Mucosa of rectum (tissue), 2 donors: ENCODE measurements at regions not wholly inside any gene's neighbourhood (a gene's known extent, or its start where the extent isn't known, plus 50 kb on each side); places are given as distances from the start of the nearest gene placed in this dataset.

Experiments used
- H3K27ac ChIP-seq, 2 donors: one replicate each; pipeline ENCODE4 v1.7.0; 2013; ENCODE audit warnings: inconsistent platforms in 2 of 2, low read depth in 2 of 2, low read length in 2 of 2
- H3K27me3 ChIP-seq, 2 donors: one replicate each; pipeline ENCODE4 v1.7.0; 2013; ENCODE audit warnings: low read length in 2 of 2; ENCODE audit not compliant: control insufficient read depth in 2 of 2, insufficient read depth in 2 of 2
- H3K36me3 ChIP-seq, 2 donors: one replicate each; pipeline ENCODE4 v1.7.0; 2013; ENCODE audit warnings: low read length in 2 of 2; ENCODE audit not compliant: control insufficient read depth in 2 of 2, insufficient read depth in 2 of 2
- H3K4me1 ChIP-seq, 2 donors: one replicate each; pipeline ENCODE4 v1.7.0; 2013; ENCODE audit warnings: low read length in 2 of 2, mild to moderate bottlenecking in 1 of 2; ENCODE audit not compliant: control insufficient read depth in 2 of 2, insufficient read depth in 2 of 2
- H3K4me3 ChIP-seq, 2 donors: one replicate each; pipeline ENCODE4 v1.7.0; 2013; ENCODE audit warnings: low read length in 2 of 2
- H3K9ac ChIP-seq, 2 donors: one replicate each; pipeline ENCODE4 v1.7.0; 2013; ENCODE audit warnings: low read length in 2 of 2, low read depth in 1 of 2, mild to moderate bottlenecking in 1 of 2
- H3K9me3 ChIP-seq, 2 donors: one replicate each; pipeline ENCODE4 v1.7.0; 2013; ENCODE audit warnings: low read length in 2 of 2; ENCODE audit not compliant: control insufficient read depth in 2 of 2
- donor health status: healthy.
- donor health status: Normal muscosa, but diverticular disease.

GRCh38 chr11:96627376-96627775 lies 237.6 kb downstream of the JRKL start:
- no peak overlapping the region for H3K9ac ChIP-seq
- H3K36me3 ChIP-seq, result no peaks in the 10 kb centered on the region
- no peaks in the 10 kb centered on the region for H3K4me1 ChIP-seq
- H3K27me3 ChIP-seq, result no peaks in the 10 kb centered on the region
- no peak overlapping the region for H3K27ac ChIP-seq
- no peaks in the 10 kb centered on the region for H3K9me3 ChIP-seq
- H3K4me3 ChIP-seq, result no peak overlapping the region

DNA sequence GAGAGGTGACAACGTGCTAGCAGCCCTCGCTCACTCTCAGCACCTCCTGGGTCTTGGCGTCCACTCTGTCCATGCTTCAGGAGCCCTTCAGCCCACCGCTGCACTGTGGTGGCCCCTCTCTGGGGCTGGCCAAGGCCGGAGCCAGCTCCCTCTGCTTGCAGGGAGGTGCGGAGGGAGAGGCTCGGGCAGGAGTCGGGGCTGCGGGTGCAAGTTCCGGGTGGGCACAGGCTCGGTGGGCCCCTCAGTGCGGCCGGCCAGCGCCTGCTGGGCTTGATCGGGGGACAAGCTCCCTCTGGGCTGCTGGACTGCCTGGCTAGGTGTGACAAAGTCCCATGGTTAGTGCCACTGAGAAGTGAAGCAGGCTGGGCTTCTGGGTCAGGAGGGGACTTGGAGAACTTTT lies 245.8 kb downstream of the JRKL start:
- no peaks in the 10 kb centered on the region for H3K36me3 ChIP-seq
- H3K27ac ChIP-seq, result no peak overlapping the region
- no peaks in the 10 kb centered on the region for H3K27me3 ChIP-seq
- no peak overlapping the region for H3K9ac ChIP-seq
- no peaks in the 10 kb centered on the region for H3K9me3 ChIP-seq
- H3K4me1 ChIP-seq, result no peaks in the 10 kb centered on the region
- no peak overlapping the region for H3K4me3 ChIP-seq

GRCh38 chr11:96641261-96641660 lies 251.4 kb downstream of the JRKL start:
- Histone ChIP-seq H3K4me1 (no peaks in the 10 kb centered on the region), H3K27me3 (no peaks in the 10 kb centered on the region), H3K27ac (no peak overlapping the region), H3K36me3 (no peaks in the 10 kb centered on the region), H3K4me3 (no peak overlapping the region), H3K9me3 (no peaks in the 10 kb centered on the region), H3K9ac (no peak overlapping the region)

- H3K4me3 ChIP-seq, result no peak overlapping the region
- no peaks in the 10 kb centered on the region for H3K4me1 ChIP-seq
- no peak overlapping the region for H3K27ac ChIP-seq
- no peak overlapping the region for H3K9ac ChIP-seq
- no peaks in the 10 kb centered on the region for H3K36me3 ChIP-seq
- no peaks in the 10 kb centered on the region for H3K27me3 ChIP-seq
- H3K9me3 ChIP-seq, result no peaks in the 10 kb centered on the region
Measured at GRCh38 chr11:96642583-96642982, 252.8 kb downstream of the JRKL start.

GRCh38 chr11:96643173-96643572 lies 253.4 kb downstream of the JRKL start:
- Histone ChIP-seq H3K9ac (no peak overlapping the region), H3K27ac (no peak overlapping the region), H3K4me3 (no peak overlapping the region), H3K36me3 (no peaks in the 10 kb centered on the region), H3K9me3 (no peaks in the 10 kb centered on the region), H3K4me1 (no peaks in the 10 kb centered on the region), H3K27me3 (no peaks in the 10 kb centered on the region)

- Histone ChIP-seq H3K4me3 (no peak overlapping the region), H3K27me3 (no peaks in the 10 kb centered on the region), H3K9me3 (no peaks in the 10 kb centered on the region)
Measured at GRCh38 chr11:96647621-96648020, 257.8 kb downstream of the JRKL start.

GRCh38 chr11:96648991-96649390 lies 259.2 kb downstream of the JRKL start:
- Histone ChIP-seq H3K36me3 (no peaks in the 10 kb centered on the region), H3K27ac (no peak overlapping the region), H3K9ac (no peak overlapping the region), H3K9me3 (no peaks in the 10 kb centered on the region), H3K27me3 (no peaks in the 10 kb centered on the region), H3K4me3 (no peak overlapping the region), H3K4me1 (no peaks in the 10 kb centered on the region)

More at GRCh38 chr11:96647621-96648020, 257.8 kb downstream of the JRKL start:
- H3K4me1 ChIP-seq, result no peaks in the 10 kb centered on the region
- no peaks in the 10 kb centered on the region for H3K36me3 ChIP-seq
- no peak overlapping the region for H3K27ac ChIP-seq
- no peak overlapping the region for H3K9ac ChIP-seq

DNA sequence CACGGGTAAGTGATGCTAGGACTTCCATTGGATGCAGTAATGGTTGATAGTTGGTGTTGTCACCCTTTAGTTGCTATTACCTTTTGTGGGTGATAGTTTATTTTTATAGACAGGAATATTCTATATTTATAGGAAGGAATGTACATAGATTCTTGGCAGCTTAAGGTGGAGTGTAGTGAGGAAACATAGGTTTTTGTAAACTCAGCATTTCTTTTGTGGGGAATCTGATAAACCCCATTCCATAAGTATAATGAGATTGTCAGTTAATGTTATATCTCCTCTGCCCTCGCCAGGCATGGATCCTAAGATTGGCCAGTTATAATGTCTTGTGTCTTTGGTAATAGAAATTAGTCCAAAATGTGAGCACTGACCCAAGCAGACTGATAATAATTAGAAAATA lies 262.7 kb downstream of the JRKL start:
- H3K27ac ChIP-seq, result no peak overlapping the region
- no peak overlapping the region for H3K9ac ChIP-seq
- no peak overlapping the region for H3K4me3 ChIP-seq
- H3K27me3 ChIP-seq, result no peaks in the 10 kb centered on the region
- no peaks in the 10 kb centered on the region for H3K4me1 ChIP-seq
- no peaks in the 10 kb centered on the region for H3K36me3 ChIP-seq
- no peaks in the 10 kb centered on the region for H3K9me3 ChIP-seq

DNA sequence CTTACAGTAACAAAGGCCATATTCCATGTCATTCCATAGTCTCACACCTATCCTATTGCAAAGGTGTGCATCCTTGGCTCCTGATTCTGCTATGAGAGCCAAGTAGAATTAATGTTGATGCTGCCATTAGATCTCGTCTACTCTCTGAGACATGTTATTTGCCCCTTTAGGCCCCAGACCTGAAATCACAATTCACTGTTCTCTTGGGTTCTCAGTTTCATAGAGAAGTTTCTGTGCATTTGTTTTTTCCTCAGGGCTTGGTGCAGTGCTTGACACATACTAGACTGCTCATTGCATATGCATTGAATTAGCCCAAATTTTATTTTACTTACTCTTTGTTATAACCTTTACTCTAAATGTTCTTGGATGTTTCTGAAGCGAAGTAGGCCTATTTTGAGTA lies 265.7 kb downstream of the JRKL start:
- Histone ChIP-seq H3K36me3 (no peaks in the 10 kb centered on the region), H3K4me1 (no peaks in the 10 kb centered on the region), H3K27ac (no peak overlapping the region), H3K9ac (no peak overlapping the region), H3K27me3 (no peaks in the 10 kb centered on the region), H3K4me3 (no peak overlapping the region), H3K9me3 (no peaks in the 10 kb centered on the region)

DNA sequence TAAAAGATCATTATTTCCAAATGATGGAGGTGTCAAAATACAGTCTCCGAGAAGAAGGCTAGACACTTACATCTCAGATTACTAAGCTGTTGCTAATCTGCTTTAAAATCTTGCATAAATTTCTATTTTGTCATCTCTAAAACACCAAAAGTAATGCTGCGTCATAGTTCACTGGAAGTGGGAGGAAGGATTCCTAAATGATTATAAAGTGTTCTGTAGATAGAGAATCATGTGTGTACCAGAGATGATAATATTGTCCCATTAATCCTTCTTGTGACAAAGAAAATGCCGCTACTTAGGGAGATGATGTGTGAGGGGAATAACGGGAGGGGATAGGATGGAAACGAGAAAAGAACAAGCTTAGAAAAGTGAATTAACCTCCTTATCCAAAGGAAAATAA lies 268.6 kb downstream of the JRKL start:
- Histone ChIP-seq H3K4me3 (no peak overlapping the region), H3K9me3 (no peaks in the 10 kb centered on the region), H3K4me1 (no peaks in the 10 kb centered on the region)

GRCh38 chr11:96664110-96664509 lies 274.3 kb downstream of the JRKL start:
- H3K9ac ChIP-seq, result no peak overlapping the region

More for the DNA sequence above, 268.6 kb downstream of the JRKL start:
- H3K9ac ChIP-seq, result no peak overlapping the region
- no peak overlapping the region for H3K27ac ChIP-seq
- H3K27me3 ChIP-seq, result no peaks in the 10 kb centered on the region
- H3K36me3 ChIP-seq, result no peaks in the 10 kb centered on the region

More at GRCh38 chr11:96664110-96664509, 274.3 kb downstream of the JRKL start:
- Histone ChIP-seq H3K27me3 (no peaks in the 10 kb centered on the region), H3K9me3 (no peaks in the 10 kb centered on the region), H3K4me1 (no peaks in the 10 kb centered on the region), H3K27ac (no peak overlapping the region), H3K36me3 (no peaks in the 10 kb centered on the region), H3K4me3 (no peak overlapping the region)
